Upper lobe of left lung (tissue), 4 donors: ENCODE measurements at regions not wholly inside any gene's neighbourhood (a gene's known extent, or its start where the extent isn't known, plus 50 kb on each side); places are given as distances from the start of the nearest gene placed in this dataset.

Experiments
- CTCF ChIP-seq, 6 experiments: fragments of 450-650 bp in 4 of 6; fragments of 200-600 bp in 2 of 6; sonication (generic) in 2 of 6; IDR thresholded peaks; one replicate each; pipeline ENCODE4 v1.5.1; 2016 to 2019; ENCODE audit warnings: antibody characterized with exemption in 6 of 6
- EP300 ChIP-seq, 4 donors: sonication (generic); formaldehyde crosslinking; IDR thresholded peaks; one replicate each; pipeline ENCODE4 v1.5.1; 2017; ENCODE audit warnings: antibody characterized with exemption in 4 of 4, control low read depth in 2 of 4
- POLR2AphosphoS5 ChIP-seq, 2 donors: sonication (generic); formaldehyde crosslinking; IDR thresholded peaks; one replicate each; pipeline ENCODE4 v1.5.1; 2017; ENCODE audit warnings: antibody characterized with exemption in 2 of 2

- no peak for TF ChIP-seq CTCF (IDR thresholded peaks at IDR 0.05)
- no peak for TF ChIP-seq EP300 (IDR thresholded peaks at IDR 0.05)
- TF ChIP-seq POLR2AphosphoS5 (IDR thresholded peaks at IDR 0.05), result no peak
Measured at GRCh38 chr9:105886136-105886535, 191.8 kb downstream of the TMEM38B start.
